ENCODE measurements at regions not wholly inside any gene's neighbourhood (a gene's known extent, or its start where the extent isn't known, plus 50 kb on each side); places are given as distances from the start of the nearest gene placed in this dataset.

- TF ChIP-seq, protein P1, sequence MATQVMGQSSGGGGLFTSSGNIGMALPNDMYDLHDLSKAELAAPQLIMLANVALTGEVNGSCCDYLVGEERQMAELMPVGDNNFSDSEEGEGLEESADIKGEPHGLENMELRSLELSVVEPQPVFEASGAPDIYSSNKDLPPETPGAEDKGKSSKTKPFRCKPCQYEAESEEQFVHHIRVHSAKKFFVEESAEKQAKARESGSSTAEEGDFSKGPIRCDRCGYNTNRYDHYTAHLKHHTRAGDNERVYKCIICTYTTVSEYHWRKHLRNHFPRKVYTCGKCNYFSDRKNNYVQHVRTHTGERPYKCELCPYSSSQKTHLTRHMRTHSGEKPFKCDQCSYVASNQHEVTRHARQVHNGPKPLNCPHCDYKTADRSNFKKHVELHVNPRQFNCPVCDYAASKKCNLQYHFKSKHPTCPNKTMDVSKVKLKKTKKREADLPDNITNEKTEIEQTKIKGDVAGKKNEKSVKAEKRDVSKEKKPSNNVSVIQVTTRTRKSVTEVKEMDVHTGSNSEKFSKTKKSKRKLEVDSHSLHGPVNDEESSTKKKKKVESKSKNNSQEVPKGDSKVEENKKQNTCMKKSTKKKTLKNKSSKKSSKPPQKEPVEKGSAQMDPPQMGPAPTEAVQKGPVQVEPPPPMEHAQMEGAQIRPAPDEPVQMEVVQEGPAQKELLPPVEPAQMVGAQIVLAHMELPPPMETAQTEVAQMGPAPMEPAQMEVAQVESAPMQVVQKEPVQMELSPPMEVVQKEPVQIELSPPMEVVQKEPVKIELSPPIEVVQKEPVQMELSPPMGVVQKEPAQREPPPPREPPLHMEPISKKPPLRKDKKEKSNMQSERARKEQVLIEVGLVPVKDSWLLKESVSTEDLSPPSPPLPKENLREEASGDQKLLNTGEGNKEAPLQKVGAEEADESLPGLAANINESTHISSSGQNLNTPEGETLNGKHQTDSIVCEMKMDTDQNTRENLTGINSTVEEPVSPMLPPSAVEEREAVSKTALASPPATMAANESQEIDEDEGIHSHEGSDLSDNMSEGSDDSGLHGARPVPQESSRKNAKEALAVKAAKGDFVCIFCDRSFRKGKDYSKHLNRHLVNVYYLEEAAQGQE (IDR thresholded peaks at IDR 0.05; ENCODE audit: insufficient replicate concordance, low read depth): no peak
- TF ChIP-seq SPI1 (IDR thresholded peaks at IDR 0.05; ENCODE audit: borderline replicate concordance, low read depth) (no peak), GABPA (IDR thresholded peaks at IDR 0.05; ENCODE audit: low read depth) (no peak), POLR2AphosphoS5 (IDR thresholded peaks at IDR 0.05; ENCODE audit: low read depth) (no peak)
- TF ChIP-seq, protein P2, sequence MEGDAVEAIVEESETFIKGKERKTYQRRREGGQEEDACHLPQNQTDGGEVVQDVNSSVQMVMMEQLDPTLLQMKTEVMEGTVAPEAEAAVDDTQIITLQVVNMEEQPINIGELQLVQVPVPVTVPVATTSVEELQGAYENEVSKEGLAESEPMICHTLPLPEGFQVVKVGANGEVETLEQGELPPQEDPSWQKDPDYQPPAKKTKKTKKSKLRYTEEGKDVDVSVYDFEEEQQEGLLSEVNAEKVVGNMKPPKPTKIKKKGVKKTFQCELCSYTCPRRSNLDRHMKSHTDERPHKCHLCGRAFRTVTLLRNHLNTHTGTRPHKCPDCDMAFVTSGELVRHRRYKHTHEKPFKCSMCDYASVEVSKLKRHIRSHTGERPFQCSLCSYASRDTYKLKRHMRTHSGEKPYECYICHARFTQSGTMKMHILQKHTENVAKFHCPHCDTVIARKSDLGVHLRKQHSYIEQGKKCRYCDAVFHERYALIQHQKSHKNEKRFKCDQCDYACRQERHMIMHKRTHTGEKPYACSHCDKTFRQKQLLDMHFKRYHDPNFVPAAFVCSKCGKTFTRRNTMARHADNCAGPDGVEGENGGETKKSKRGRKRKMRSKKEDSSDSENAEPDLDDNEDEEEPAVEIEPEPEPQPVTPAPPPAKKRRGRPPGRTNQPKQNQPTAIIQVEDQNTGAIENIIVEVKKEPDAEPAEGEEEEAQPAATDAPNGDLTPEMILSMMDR (IDR thresholded peaks at IDR 0.05; ENCODE audit: insufficient read depth, low read length): no peak
- H3K27me3 ChIP-seq (ENCODE audit: insufficient read depth, poor library complexity, severe bottlenecking): no peaks in the 10 kb centered on the region
- H3K4me3 ChIP-seq (replicated peaks; ENCODE audit: insufficient read depth, low read length): no peak overlapping the region
- no peak for DNase-seq (ENCODE audit: low read depth in 1 of 2, low spot score in 1 of 2)
- H3K27ac ChIP-seq (replicated peaks): no peak overlapping the region
Measured at GRCh38 chr4:23969635-23970145, 79.8 kb upstream of the PPARGC1A start.

DNA sequence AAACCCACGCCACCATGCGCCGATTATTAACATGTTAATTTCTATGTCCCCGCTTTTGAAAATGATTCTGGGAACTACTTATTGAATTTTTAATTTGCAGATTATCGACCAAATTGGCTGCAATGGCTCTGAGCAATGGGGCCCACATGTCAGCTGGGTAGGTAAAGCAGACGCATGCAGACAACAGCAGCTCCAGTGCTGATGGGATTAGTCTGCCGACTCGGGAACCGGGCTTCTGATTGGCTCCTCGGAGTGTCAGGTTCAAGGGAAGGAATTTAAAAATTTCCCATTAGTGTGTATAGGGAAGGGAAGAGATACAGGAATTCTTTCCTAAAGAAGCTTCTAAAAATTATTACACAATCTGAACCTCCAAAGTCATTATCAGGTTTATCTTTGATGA lies 77.4 kb upstream of the PPARGC1A start:
- Histone ChIP-seq H3K27me3 (ENCODE audit: insufficient read depth, poor library complexity, severe bottlenecking) (no peaks in the 10 kb centered on the region), H3K4me3 (replicated peaks; ENCODE audit: insufficient read depth, low read length) (no peak overlapping the region), H3K27ac (replicated peaks) (no peak overlapping the region)
- TF ChIP-seq GABPA (IDR thresholded peaks at IDR 0.05; ENCODE audit: low read depth) (no peak), SPI1 (IDR thresholded peaks at IDR 0.05; ENCODE audit: borderline replicate concordance, low read depth) (no peak), POLR2AphosphoS5 (IDR thresholded peaks at IDR 0.05; ENCODE audit: low read depth) (no peak)
- TF ChIP-seq, protein P2 (IDR thresholded peaks at IDR 0.05; ENCODE audit: insufficient read depth, low read length): no peak
- TF ChIP-seq, protein P1 (IDR thresholded peaks at IDR 0.05; ENCODE audit: insufficient replicate concordance, low read depth): no peak
- DNase-seq (ENCODE audit: low read depth in 1 of 2, low spot score in 1 of 2): no peak

DNA sequence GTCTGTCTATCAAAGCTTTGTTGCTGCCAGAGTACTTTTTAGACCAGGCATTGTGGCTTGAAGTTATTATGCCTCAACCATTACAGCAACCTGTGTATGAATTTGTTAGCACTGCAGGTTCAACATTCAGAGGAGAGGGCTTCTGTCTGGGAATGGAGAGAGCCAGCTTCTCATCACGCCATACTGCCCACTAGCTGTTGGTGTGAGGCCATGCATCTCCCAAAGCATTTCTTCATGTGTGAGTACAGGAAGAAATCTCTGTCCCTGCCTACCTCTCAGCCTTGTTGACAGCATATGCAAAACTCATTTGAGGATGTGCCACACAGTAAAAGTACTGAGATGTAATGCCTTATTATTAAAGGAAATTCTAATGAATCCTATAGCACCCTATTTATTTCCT lies 76.9 kb upstream of the PPARGC1A start:
- no peaks in the 10 kb centered on the region for H3K27me3 ChIP-seq (ENCODE audit: insufficient read depth, poor library complexity, severe bottlenecking)
- no peak overlapping the region for H3K4me3 ChIP-seq (replicated peaks; ENCODE audit: insufficient read depth, low read length)
- TF ChIP-seq GABPA (IDR thresholded peaks at IDR 0.05; ENCODE audit: low read depth): no peak
- no peak for TF ChIP-seq SPI1 (IDR thresholded peaks at IDR 0.05; ENCODE audit: borderline replicate concordance, low read depth)
- TF ChIP-seq, protein P1 (IDR thresholded peaks at IDR 0.05; ENCODE audit: insufficient replicate concordance, low read depth): no peak
- TF ChIP-seq POLR2AphosphoS5 (IDR thresholded peaks at IDR 0.05; ENCODE audit: low read depth): no peak
- TF ChIP-seq, protein P2 (IDR thresholded peaks at IDR 0.05; ENCODE audit: insufficient read depth, low read length): peak; percentile 24
- H3K27ac ChIP-seq (replicated peaks): no peak overlapping the region
- DNase-seq (ENCODE audit: low read depth in 1 of 2, low spot score in 1 of 2): no peak

Data from HL-60 (cell line).